WTC11 (cell line): ENCODE measurements at regions not wholly inside any gene's neighbourhood (a gene's known extent, or its start where the extent isn't known, plus 50 kb on each side); places are given as distances from the start of the nearest gene placed in this dataset.

Experiments
- ATAC-seq: fragments of 200-7000 bp; cut with Tn5 transposase; 2 replicates; pipeline ENCODE4 v1.10.0; 2021; ENCODE audit warnings: mild to moderate bottlenecking, moderate library complexity
- CTCF ChIA-PET: fragments of 300-600 bp; sonication (Branson Sonifier 250); formaldehyde crosslinking; loops from one replicate; lab custom pipeline; 2021; ENCODE audit warnings: antibody characterized with exemption; lab: Charles Lee
- POLR2A ChIA-PET: fragments of 350-600 bp; sonication (Branson Sonifier 250); formaldehyde crosslinking; loops from one replicate; lab custom pipeline; 2021; ENCODE audit warnings: antibody characterized with exemption; lab: Charles Lee
- DNase-seq: peaks from one replicate; pipeline ENCODE4 v3.0.0; 2021; ENCODE audit warnings: low spot score
- H3K27ac Mint-ChIP-seq: 2 replicates; pipeline ENCODE4 v1.8.0; 2021; ENCODE audit warnings: mixed read lengths
- H3K27me3 Mint-ChIP-seq: 2 replicates; pipeline ENCODE4 v1.8.0; 2021; ENCODE audit warnings: low read depth, mild to moderate bottlenecking, moderate library complexity, mixed read lengths
- H3K36me3 Mint-ChIP-seq: 2 replicates; pipeline ENCODE4 v1.8.0; 2021; ENCODE audit warnings: mixed read lengths
- H3K4me1 Mint-ChIP-seq: 2 replicates; pipeline ENCODE4 v1.8.0; 2022; ENCODE audit warnings: mixed read lengths
- H3K4me3 Mint-ChIP-seq: 2 replicates; pipeline ENCODE4 v1.8.0; 2021; ENCODE audit warnings: mild to moderate bottlenecking, moderate library complexity, mixed read lengths
- H3K9me3 Mint-ChIP-seq: 2 replicates; pipeline ENCODE4 v1.8.0; 2021; ENCODE audit warnings: mixed read lengths
- ATF1 ChIP-seq: sonication (generic); formaldehyde crosslinking; IDR thresholded peaks from 2 replicates; pipeline ENCODE4 v1.8.1; 2023; ENCODE audit warnings: mild to moderate bottlenecking, moderate library complexity, missing genetic modification reagents
- ESRRA ChIP-seq: sonication (generic); formaldehyde crosslinking; IDR thresholded peaks from 2 replicates; pipeline ENCODE4 v1.8.1; 2022; ENCODE audit warnings: mild to moderate bottlenecking, missing genetic modification reagents, borderline replicate concordance
- FOXP1 ChIP-seq: sonication (generic); formaldehyde crosslinking; IDR thresholded peaks from 2 replicates; pipeline ENCODE4 v1.8.0; 2022; ENCODE audit warnings: missing genetic modification reagents, mild to moderate bottlenecking, moderate library complexity, borderline replicate concordance
- JAZF1 ChIP-seq: fragments of 250-450 bp; sonication (Bioruptor Pico); IDR thresholded peaks from 2 replicates; pipeline ENCODE4 v1.9.0; 2021; ENCODE audit warnings: moderate library complexity, mild to moderate bottlenecking, inconsistent platforms
- KAT7 ChIP-seq: sonication (generic); formaldehyde crosslinking; IDR thresholded peaks from 2 replicates; pipeline ENCODE4 v1.8.1; 2023; ENCODE audit warnings: missing genetic modification reagents, mild to moderate bottlenecking, borderline replicate concordance
- NR1H2 ChIP-seq: sonication (generic); formaldehyde crosslinking; IDR thresholded peaks from 2 replicates; pipeline ENCODE4 v1.9.0; 2021; ENCODE audit warnings: mild to moderate bottlenecking, moderate library complexity, missing genetic modification reagents
- NR2C2 ChIP-seq: sonication (generic); formaldehyde crosslinking; IDR thresholded peaks from 2 replicates; pipeline ENCODE4 v1.8.0; 2022; ENCODE audit warnings: mild to moderate bottlenecking, missing genetic modification reagents
- SMAD3 ChIP-seq: sonication (generic); formaldehyde crosslinking; IDR thresholded peaks from 2 replicates; pipeline ENCODE4 v1.8.0; 2022; ENCODE audit warnings: missing genetic modification reagents, mild to moderate bottlenecking, borderline replicate concordance
- TCF7 ChIP-seq: sonication (generic); formaldehyde crosslinking; IDR thresholded peaks from 2 replicates; pipeline ENCODE4 v1.8.0; 2022; ENCODE audit warnings: mild to moderate bottlenecking, low read depth, missing genetic modification reagents, moderate library complexity
- TEAD4 ChIP-seq: sonication (generic); formaldehyde crosslinking; IDR thresholded peaks from 2 replicates; pipeline ENCODE4 v1.8.0; 2022; ENCODE audit warnings: mild to moderate bottlenecking, missing genetic modification reagents
- ZNF232 ChIP-seq: sonication (generic); formaldehyde crosslinking; IDR thresholded peaks from 2 replicates; pipeline ENCODE4 v1.8.0; 2022; ENCODE audit warnings: mild to moderate bottlenecking, missing genetic modification reagents
- TF ChIP-seq, protein P1 (sequence below): sonication (generic); formaldehyde crosslinking; IDR thresholded peaks from 2 replicates; pipeline ENCODE4 v1.8.1; 2023; ENCODE audit warnings: mild to moderate bottlenecking, missing genetic modification reagents
- TF ChIP-seq, protein P2 (sequence below): sonication (generic); formaldehyde crosslinking; IDR thresholded peaks from 2 replicates; pipeline ENCODE4 v1.8.1; 2023; ENCODE audit warnings: mild to moderate bottlenecking, moderate library complexity, missing genetic modification reagents
- TF ChIP-seq, protein P3 (sequence below): sonication (generic); formaldehyde crosslinking; IDR thresholded peaks from 2 replicates; pipeline ENCODE4 v1.8.1; 2022; ENCODE audit warnings: mild to moderate bottlenecking, missing genetic modification reagents, moderate library complexity, borderline replicate concordance
- TF ChIP-seq, protein P4 (sequence below): fragments of 250-450 bp; sonication (Bioruptor Pico); conservative IDR thresholded peaks from 2 replicates; pipeline ENCODE4 v1.9.0; 2021; ENCODE audit warnings: mild to moderate bottlenecking
- TF ChIP-seq, protein P5 (sequence below): sonication (generic); formaldehyde crosslinking; IDR thresholded peaks from 2 replicates; pipeline ENCODE4 v1.8.0; 2022; ENCODE audit warnings: missing genetic modification reagents
- TF ChIP-seq, protein P6 (sequence below): sonication (generic); formaldehyde crosslinking; IDR thresholded peaks from 2 replicates; pipeline ENCODE4 v1.8.1; 2023; ENCODE audit warnings: mild to moderate bottlenecking, missing genetic modification reagents, borderline replicate concordance

DNA sequence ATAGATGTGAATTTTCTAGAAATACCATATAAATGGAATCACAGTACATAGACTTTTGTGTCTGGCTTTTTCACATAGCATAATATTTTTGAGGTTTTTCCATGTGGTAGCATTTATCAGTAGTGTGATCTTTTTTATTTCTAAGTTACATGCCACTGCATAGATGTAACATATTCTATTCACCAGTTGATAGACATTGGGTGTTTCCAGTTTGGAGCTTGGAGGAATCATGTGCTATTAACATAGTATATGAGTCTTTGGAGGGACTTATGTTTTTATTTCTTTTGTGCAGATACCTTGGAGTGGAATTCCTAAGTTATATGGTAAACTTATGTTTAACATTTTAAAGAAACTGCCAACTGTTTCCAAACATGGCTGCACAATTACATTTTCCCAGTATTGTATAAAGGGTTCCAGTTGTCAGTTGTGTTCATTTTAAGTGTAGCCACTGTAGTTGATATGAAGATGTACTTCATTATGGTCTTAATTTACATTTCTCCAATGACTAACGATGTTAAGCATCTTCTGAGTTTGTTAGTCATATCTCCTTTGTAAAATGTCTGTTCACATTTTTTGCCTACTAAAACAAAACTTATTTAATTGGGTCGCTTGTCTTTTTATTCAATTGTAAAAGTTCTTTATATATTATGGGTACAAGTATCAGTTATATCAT, 145.7 kb upstream of the TRPC6 start:
- ChIA-PET POLR2A (no interaction called here), CTCF (no interaction called here)
- Mint-ChIP-seq H3K27ac (no peak overlapping the region), H3K27me3 (no peaks in the 10 kb centered on the region), H3K9me3 (no peaks in the 10 kb centered on the region), H3K4me3 (no peak overlapping the region), H3K36me3 (no peaks in the 10 kb centered on the region), H3K4me1 (peaks cover 5% of the 10 kb centered on the region)
- DNase-seq, result no peak
- ATAC-seq, result no peak
- TF ChIP-seq, protein P1, sequence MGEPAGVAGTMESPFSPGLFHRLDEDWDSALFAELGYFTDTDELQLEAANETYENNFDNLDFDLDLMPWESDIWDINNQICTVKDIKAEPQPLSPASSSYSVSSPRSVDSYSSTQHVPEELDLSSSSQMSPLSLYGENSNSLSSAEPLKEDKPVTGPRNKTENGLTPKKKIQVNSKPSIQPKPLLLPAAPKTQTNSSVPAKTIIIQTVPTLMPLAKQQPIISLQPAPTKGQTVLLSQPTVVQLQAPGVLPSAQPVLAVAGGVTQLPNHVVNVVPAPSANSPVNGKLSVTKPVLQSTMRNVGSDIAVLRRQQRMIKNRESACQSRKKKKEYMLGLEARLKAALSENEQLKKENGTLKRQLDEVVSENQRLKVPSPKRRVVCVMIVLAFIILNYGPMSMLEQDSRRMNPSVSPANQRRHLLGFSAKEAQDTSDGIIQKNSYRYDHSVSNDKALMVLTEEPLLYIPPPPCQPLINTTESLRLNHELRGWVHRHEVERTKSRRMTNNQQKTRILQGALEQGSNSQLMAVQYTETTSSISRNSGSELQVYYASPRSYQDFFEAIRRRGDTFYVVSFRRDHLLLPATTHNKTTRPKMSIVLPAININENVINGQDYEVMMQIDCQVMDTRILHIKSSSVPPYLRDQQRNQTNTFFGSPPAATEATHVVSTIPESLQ (CRISPR knock-in tag), result no peak

DNA sequence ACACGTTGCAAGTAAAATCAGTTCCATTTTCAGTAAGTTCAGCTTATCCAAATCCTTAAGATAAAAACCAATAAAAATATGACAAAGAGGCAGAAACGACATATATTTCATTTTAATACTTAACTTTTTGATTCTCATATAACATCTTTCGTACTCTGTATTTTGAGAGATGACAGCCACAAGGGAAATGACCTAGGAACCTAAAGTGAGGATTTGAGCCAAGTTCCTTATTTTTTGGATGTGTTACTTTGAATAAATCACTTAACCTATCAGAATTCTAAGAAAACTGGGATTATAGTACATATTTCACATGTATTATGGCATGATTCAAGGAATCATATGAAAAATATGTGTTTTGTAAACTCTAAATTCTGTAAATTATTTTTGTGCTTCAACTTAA, 143.6 kb upstream of the TRPC6 start:
- no peak for DNase-seq
- Mint-ChIP-seq H3K9me3 (no peaks in the 10 kb centered on the region), H3K27ac (no peak overlapping the region), H3K27me3 (no peaks in the 10 kb centered on the region), H3K36me3 (no peaks in the 10 kb centered on the region), H3K4me1 (peaks cover 5% of the 10 kb centered on the region), H3K4me3 (no peak overlapping the region)
- no peak for ATAC-seq
- TF ChIP-seq JAZF1 (no peak), TCF7 (CRISPR knock-in tag) (no peak), SMAD3 (CRISPR knock-in tag) (no peak), FOXP1 (CRISPR knock-in tag) (no peak)
- TF ChIP-seq, protein P2, sequence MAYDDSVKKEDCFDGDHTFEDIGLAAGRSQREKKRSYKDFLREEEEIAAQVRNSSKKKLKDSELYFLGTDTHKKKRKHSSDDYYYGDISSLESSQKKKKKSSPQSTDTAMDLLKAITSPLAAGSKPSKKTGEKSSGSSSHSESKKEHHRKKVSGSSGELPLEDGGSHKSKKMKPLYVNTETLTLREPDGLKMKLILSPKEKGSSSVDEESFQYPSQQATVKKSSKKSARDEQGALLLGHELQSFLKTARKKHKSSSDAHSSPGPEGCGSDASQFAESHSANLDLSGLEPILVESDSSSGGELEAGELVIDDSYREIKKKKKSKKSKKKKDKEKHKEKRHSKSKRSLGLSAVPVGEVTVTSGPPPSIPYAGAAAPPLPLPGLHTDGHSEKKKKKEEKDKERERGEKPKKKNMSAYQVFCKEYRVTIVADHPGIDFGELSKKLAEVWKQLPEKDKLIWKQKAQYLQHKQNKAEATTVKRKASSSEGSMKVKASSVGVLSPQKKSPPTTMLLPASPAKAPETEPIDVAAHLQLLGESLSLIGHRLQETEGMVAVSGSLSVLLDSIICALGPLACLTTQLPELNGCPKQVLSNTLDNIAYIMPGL (CRISPR knock-in tag), result no peak
- ChIA-PET POLR2A (no interaction called here), CTCF (no interaction called here)

DNA sequence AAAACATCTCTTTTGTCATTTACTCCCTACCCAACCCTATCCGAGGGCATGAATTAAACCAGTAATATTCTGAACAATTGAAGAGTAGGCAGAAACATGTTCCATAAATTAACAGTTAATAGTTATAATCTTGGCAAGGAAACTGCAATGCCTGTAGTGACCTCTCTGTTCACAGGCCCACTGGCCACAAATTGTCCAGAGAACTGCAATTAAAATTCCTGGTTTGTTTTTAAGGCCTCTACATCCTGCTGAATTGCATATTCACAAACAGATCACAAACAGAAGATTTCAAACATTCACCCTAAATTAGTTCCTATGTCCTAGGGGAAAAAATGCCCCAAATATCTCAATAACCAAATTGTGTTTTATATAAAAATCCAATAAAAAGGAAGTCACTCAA, 143.2 kb upstream of the TRPC6 start:
- ChIA-PET CTCF (no interaction called here), POLR2A (no interaction called here)
- Mint-ChIP-seq H3K4me3 (no peak overlapping the region), H3K36me3 (no peaks in the 10 kb centered on the region), H3K27me3 (no peaks in the 10 kb centered on the region), H3K9me3 (no peaks in the 10 kb centered on the region), H3K4me1 (peaks cover 5% of the 10 kb centered on the region), H3K27ac (no peak overlapping the region)
- ATAC-seq, result no peak
- DNase-seq, result no peak
- TF ChIP-seq, protein P3, sequence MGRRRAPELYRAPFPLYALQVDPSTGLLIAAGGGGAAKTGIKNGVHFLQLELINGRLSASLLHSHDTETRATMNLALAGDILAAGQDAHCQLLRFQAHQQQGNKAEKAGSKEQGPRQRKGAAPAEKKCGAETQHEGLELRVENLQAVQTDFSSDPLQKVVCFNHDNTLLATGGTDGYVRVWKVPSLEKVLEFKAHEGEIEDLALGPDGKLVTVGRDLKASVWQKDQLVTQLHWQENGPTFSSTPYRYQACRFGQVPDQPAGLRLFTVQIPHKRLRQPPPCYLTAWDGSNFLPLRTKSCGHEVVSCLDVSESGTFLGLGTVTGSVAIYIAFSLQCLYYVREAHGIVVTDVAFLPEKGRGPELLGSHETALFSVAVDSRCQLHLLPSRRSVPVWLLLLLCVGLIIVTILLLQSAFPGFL (CRISPR knock-in tag), result no peak
- TF ChIP-seq, protein P4, sequence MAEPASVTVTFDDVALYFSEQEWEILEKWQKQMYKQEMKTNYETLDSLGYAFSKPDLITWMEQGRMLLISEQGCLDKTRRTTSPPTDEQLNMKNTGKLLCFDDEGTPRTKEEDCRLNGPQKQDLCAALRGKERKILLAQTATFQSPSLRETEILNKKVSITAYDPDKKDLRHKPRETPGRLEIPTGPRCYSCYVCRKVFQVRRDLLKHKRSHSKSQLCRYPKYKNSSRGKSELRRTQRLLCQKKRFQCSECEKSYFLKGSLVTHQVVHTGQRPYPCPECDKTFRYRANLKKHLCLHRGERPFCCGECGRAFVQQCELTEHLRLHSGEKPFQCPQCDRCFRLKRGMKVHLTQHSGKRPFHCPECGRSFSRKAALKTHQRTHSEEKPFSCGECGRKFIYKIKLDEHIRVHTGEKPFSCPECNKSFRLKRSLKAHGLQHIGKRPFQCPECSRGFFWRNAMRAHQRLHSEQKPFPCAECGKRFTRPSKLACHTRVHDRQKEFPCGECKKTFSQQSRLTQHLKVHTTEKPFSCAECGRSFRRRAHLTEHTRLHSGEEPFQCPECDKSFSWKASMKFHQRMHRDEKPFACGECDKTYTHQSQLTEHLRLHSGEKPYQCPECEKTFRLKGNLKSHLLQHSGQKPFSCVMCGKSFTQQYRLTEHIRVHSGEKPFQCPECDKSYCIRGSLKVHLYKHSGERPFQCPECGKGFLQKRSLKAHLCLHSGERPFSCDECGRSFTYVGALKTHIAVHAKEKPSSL (CRISPR knock-in tag), result no peak
- no peak for TF ChIP-seq ATF1 (CRISPR knock-in tag)
- no peak for TF ChIP-seq NR1H2 (CRISPR knock-in tag)
- TF ChIP-seq KAT7 (CRISPR knock-in tag), result no peak
- no peak for TF ChIP-seq NR2C2
- TF ChIP-seq, protein P5, sequence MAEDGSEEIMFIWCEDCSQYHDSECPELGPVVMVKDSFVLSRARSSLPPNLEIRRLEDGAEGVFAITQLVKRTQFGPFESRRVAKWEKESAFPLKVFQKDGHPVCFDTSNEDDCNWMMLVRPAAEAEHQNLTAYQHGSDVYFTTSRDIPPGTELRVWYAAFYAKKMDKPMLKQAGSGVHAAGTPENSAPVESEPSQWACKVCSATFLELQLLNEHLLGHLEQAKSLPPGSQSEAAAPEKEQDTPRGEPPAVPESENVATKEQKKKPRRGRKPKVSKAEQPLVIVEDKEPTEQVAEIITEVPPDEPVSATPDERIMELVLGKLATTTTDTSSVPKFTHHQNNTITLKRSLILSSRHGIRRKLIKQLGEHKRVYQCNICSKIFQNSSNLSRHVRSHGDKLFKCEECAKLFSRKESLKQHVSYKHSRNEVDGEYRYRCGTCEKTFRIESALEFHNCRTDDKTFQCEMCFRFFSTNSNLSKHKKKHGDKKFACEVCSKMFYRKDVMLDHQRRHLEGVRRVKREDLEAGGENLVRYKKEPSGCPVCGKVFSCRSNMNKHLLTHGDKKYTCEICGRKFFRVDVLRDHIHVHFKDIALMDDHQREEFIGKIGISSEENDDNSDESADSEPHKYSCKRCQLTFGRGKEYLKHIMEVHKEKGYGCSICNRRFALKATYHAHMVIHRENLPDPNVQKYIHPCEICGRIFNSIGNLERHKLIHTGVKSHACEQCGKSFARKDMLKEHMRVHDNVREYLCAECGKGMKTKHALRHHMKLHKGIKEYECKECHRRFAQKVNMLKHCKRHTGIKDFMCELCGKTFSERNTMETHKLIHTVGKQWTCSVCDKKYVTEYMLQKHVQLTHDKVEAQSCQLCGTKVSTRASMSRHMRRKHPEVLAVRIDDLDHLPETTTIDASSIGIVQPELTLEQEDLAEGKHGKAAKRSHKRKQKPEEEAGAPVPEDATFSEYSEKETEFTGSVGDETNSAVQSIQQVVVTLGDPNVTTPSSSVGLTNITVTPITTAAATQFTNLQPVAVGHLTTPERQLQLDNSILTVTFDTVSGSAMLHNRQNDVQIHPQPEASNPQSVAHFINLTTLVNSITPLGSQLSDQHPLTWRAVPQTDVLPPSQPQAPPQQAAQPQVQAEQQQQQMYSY, result no peak
- TF ChIP-seq ESRRA, result no peak
- TF ChIP-seq, protein P6, sequence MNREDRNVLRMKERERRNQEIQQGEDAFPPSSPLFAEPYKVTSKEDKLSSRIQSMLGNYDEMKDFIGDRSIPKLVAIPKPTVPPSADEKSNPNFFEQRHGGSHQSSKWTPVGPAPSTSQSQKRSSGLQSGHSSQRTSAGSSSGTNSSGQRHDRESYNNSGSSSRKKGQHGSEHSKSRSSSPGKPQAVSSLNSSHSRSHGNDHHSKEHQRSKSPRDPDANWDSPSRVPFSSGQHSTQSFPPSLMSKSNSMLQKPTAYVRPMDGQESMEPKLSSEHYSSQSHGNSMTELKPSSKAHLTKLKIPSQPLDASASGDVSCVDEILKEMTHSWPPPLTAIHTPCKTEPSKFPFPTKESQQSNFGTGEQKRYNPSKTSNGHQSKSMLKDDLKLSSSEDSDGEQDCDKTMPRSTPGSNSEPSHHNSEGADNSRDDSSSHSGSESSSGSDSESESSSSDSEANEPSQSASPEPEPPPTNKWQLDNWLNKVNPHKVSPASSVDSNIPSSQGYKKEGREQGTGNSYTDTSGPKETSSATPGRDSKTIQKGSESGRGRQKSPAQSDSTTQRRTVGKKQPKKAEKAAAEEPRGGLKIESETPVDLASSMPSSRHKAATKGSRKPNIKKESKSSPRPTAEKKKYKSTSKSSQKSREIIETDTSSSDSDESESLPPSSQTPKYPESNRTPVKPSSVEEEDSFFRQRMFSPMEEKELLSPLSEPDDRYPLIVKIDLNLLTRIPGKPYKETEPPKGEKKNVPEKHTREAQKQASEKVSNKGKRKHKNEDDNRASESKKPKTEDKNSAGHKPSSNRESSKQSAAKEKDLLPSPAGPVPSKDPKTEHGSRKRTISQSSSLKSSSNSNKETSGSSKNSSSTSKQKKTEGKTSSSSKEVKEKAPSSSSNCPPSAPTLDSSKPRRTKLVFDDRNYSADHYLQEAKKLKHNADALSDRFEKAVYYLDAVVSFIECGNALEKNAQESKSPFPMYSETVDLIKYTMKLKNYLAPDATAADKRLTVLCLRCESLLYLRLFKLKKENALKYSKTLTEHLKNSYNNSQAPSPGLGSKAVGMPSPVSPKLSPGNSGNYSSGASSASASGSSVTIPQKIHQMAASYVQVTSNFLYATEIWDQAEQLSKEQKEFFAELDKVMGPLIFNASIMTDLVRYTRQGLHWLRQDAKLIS (CRISPR knock-in tag), result no peak
- TF ChIP-seq TEAD4 (CRISPR knock-in tag), result no peak
- TF ChIP-seq ZNF232 (CRISPR knock-in tag), result no peak
